ENCODE measurements at regions not wholly inside any gene's neighbourhood (a gene's known extent, or its start where the extent isn't known, plus 50 kb on each side); places are given as distances from the start of the nearest gene placed in this dataset.
"Not testable (repeated sequence)": the region's sequence is repeated elsewhere in the genome, so short reads cannot be mapped to it uniquely, and the experiment has no call there.

GRCh38 chr12:61574339-61574738 lies 685.9 kb upstream of the USP15 start:
- DNase-seq (ENCODE audit: low read depth): no peak

GRCh38 chr12:61584943-61585342 lies 675.3 kb upstream of the USP15 start:
- DNase-seq (ENCODE audit: low read depth): no peak

GRCh38 chr12:61590864-61591263 lies 669.3 kb upstream of the USP15 start:
- not testable (repeated sequence) for DNase-seq (ENCODE audit: low read depth)

- DNase-seq (ENCODE audit: low read depth): no peak
Measured at GRCh38 chr12:61610143-61610542, 650.1 kb upstream of the USP15 start.

- DNase-seq (ENCODE audit: low read depth): no peak
Measured at GRCh38 chr12:61629702-61630101, 630.5 kb upstream of the USP15 start.

GRCh38 chr12:61646639-61647038 lies 613.6 kb upstream of the USP15 start:
- no peak for DNase-seq (ENCODE audit: low read depth)

GRCh38 chr12:61647566-61647965 lies 612.6 kb upstream of the USP15 start:
- no peak for DNase-seq (ENCODE audit: low read depth)

- DNase-seq (ENCODE audit: low read depth): no peak
Measured at GRCh38 chr12:61652265-61652664, 607.9 kb upstream of the USP15 start.

GRCh38 chr12:61654698-61655097 lies 605.5 kb upstream of the USP15 start:
- DNase-seq (ENCODE audit: low read depth): no peak

- DNase-seq (ENCODE audit: low read depth): no peak
Measured at GRCh38 chr12:61655241-61655640, 605.0 kb upstream of the USP15 start.

- DNase-seq (ENCODE audit: low read depth): no peak
Measured at GRCh38 chr12:61667676-61668075, 592.5 kb upstream of the USP15 start.

- no peak for DNase-seq (ENCODE audit: low read depth)
Measured at GRCh38 chr12:61676520-61676919, 583.7 kb upstream of the USP15 start.

GRCh38 chr12:61687407-61687806 lies 572.8 kb upstream of the USP15 start:
- DNase-seq (ENCODE audit: low read depth): no peak

GRCh38 chr12:61694214-61694613 lies 566.0 kb upstream of the USP15 start:
- DNase-seq (ENCODE audit: low read depth): no peak

- DNase-seq (ENCODE audit: low read depth): no peak
Measured at GRCh38 chr12:61701471-61701870, 558.7 kb upstream of the USP15 start.

- DNase-seq (ENCODE audit: low read depth): no peak
Measured at GRCh38 chr12:61706783-61707182, 553.4 kb upstream of the USP15 start.

GRCh38 chr12:61713121-61713520 lies 547.1 kb upstream of the USP15 start:
- DNase-seq (ENCODE audit: low read depth): no peak

- no peak for DNase-seq (ENCODE audit: low read depth)
Measured at GRCh38 chr12:61717986-61718385, 542.2 kb upstream of the USP15 start.

- no peak for DNase-seq (ENCODE audit: low read depth)
Measured at GRCh38 chr12:61739925-61740324, 520.3 kb upstream of the USP15 start.

GRCh38 chr12:61750604-61751003 lies 509.6 kb upstream of the USP15 start:
- DNase-seq (ENCODE audit: low read depth): no peak

- DNase-seq (ENCODE audit: low read depth): no peak
Measured at GRCh38 chr12:61754214-61754613, 506.0 kb upstream of the USP15 start.

- no peak for DNase-seq (ENCODE audit: low read depth)
Measured at GRCh38 chr12:61757831-61758505, 502.2 kb upstream of the USP15 start.

GRCh38 chr12:61758661-61759060 lies 501.5 kb upstream of the USP15 start:
- no peak for DNase-seq (ENCODE audit: low read depth)

- DNase-seq (ENCODE audit: low read depth): no peak
Measured at GRCh38 chr12:61765926-61766325, 494.3 kb upstream of the USP15 start.

- DNase-seq (ENCODE audit: low read depth): no peak
Measured at GRCh38 chr12:61780435-61780834, 479.8 kb upstream of the USP15 start.

Data from activated T-cell treated with anti-CD3 and anti-CD28 coated beads for 1 hour (primary cell).